Glutamatergic neuron (in vitro differentiated cells): ENCODE measurements at regions not wholly inside any gene's neighbourhood (a gene's known extent, or its start where the extent isn't known, plus 50 kb on each side); places are given as distances from the start of the nearest gene placed in this dataset.

Experiments used
- DNase-seq: peaks from one replicate; pipeline ENCODE4 v3.0.0; 2022
- H3K27ac Mint-ChIP-seq: one replicate; pipeline ENCODE4 v1.8.0; 2020; ENCODE audit warnings: mild to moderate bottlenecking, mixed read lengths, inconsistent platforms; ENCODE audit not compliant: unreplicated experiment
- H3K27me3 Mint-ChIP-seq: one replicate; pipeline ENCODE4 v1.8.0; 2020; ENCODE audit warnings: mild to moderate bottlenecking, moderate library complexity, mixed read lengths, inconsistent platforms; ENCODE audit not compliant: unreplicated experiment
- H3K36me3 Mint-ChIP-seq: one replicate; pipeline ENCODE4 v1.8.0; 2020; ENCODE audit warnings: mild to moderate bottlenecking, mixed read lengths, inconsistent platforms; ENCODE audit not compliant: unreplicated experiment
- H3K4me1 Mint-ChIP-seq: one replicate; pipeline ENCODE4 v1.8.0; 2020; ENCODE audit warnings: mild to moderate bottlenecking, low read depth, mixed read lengths, inconsistent platforms; ENCODE audit not compliant: unreplicated experiment
- H3K4me3 Mint-ChIP-seq: one replicate; pipeline ENCODE4 v1.8.0; 2020; ENCODE audit warnings: mild to moderate bottlenecking, mixed read lengths, inconsistent platforms; ENCODE audit not compliant: unreplicated experiment
- H3K9me3 Mint-ChIP-seq: one replicate; pipeline ENCODE4 v1.8.0; 2020; ENCODE audit warnings: mild to moderate bottlenecking, moderate library complexity, mixed read lengths, inconsistent platforms; ENCODE audit not compliant: unreplicated experiment
- CTCF ChIP-seq: fragments of 200-600 bp; sonication (generic); IDR thresholded peaks from one replicate; pipeline ENCODE4 v1.5.0; 2021; ENCODE audit not compliant: partially characterized antibody, unreplicated experiment

GRCh38 chr11:8325591-8326304 lies 62.1 kb upstream of the LMO1 start:
- DNase-seq: no peak
- Mint-ChIP-seq H3K27me3 (peaks cover 4% of the 10 kb centered on the region), H3K4me1 (peaks cover 10% of the 10 kb centered on the region), H3K4me3 (no peak overlapping the region), H3K27ac (no peak overlapping the region), H3K36me3 (no peaks in the 10 kb centered on the region), H3K9me3 (peaks cover 2% of the 10 kb centered on the region)
- TF ChIP-seq CTCF: no peak

GRCh38 chr11:8323161-8323935 lies 59.7 kb upstream of the LMO1 start:
- Mint-ChIP-seq H3K27ac (no peak overlapping the region), H3K4me1 (peaks cover 7% of the 10 kb centered on the region), H3K4me3 (no peak overlapping the region), H3K27me3 (peaks cover 4% of the 10 kb centered on the region), H3K9me3 (peaks cover 3% of the 10 kb centered on the region), H3K36me3 (no peaks in the 10 kb centered on the region)
- TF ChIP-seq CTCF: no peak
- DNase-seq: no peak

GRCh38 chr11:8321876-8322275 lies 58.2 kb upstream of the LMO1 start:
- H3K9me3 Mint-ChIP-seq: peaks cover 3% of the 10 kb centered on the region
- no peak for TF ChIP-seq CTCF
- H3K27ac Mint-ChIP-seq: no peak overlapping the region
- peaks cover 10% of the 10 kb centered on the region for H3K4me1 Mint-ChIP-seq
- H3K27me3 Mint-ChIP-seq: peaks cover 6% of the 10 kb centered on the region
- H3K4me3 Mint-ChIP-seq: no peak overlapping the region
- no peak for DNase-seq
- no peaks in the 10 kb centered on the region for H3K36me3 Mint-ChIP-seq

GRCh38 chr11:8320076-8320475 lies 56.4 kb upstream of the LMO1 start:
- peaks cover 15% of the 10 kb centered on the region for H3K4me1 Mint-ChIP-seq
- H3K36me3 Mint-ChIP-seq: no peaks in the 10 kb centered on the region
- no peak overlapping the region for H3K27ac Mint-ChIP-seq
- TF ChIP-seq CTCF: no peak
- DNase-seq: no peak
- H3K27me3 Mint-ChIP-seq: peaks cover 5% of the 10 kb centered on the region
- H3K4me3 Mint-ChIP-seq: no peak overlapping the region
- peaks cover 3% of the 10 kb centered on the region for H3K9me3 Mint-ChIP-seq

- H3K4me3 Mint-ChIP-seq: no peak overlapping the region
- H3K36me3 Mint-ChIP-seq: no peaks in the 10 kb centered on the region
- H3K4me1 Mint-ChIP-seq: peaks cover 15% of the 10 kb centered on the region
- peak; percentile 80 for TF ChIP-seq CTCF
- peaks cover 5% of the 10 kb centered on the region for H3K27me3 Mint-ChIP-seq
- H3K9me3 Mint-ChIP-seq: peaks cover 3% of the 10 kb centered on the region
- H3K27ac Mint-ChIP-seq: peak overlapping the region; percentile 82
- peak; percentile 87 for DNase-seq
Measured at GRCh38 chr11:8318536-8318935, 54.9 kb upstream of the LMO1 start.
